ENCODE measurements at regions not wholly inside any gene's neighbourhood (a gene's known extent, or its start where the extent isn't known, plus 50 kb on each side); places are given as distances from the start of the nearest gene placed in this dataset.

DNA sequence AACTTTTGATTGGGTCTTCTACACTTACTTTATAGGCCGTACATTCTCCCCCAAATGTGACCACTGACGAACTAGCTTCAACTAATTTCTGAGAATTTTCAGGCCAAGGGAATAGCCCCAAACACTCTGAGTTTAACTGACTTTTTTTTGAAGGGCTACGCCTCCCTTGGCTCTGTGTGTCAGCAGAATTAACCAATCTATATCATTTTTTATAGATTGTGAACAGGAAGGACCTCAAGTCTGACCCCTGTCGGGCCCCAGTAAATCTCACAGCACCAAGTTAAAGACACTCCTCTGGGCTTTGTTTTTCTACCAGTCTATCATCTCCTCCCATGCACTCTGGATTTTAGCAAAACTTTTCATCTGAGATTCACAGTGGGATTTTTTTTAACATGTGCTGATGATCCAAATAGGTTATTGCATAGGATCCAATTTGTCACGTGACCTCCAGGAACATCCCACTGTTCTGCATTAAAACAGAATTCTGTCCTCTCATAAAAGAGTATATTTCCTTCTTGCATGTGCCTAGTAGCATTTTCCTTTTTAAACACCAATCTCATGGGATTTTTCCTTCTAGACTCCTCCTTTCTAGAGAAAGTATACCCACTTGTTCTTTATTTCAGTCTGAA, 307.1 kb downstream of the OSR1 start:
- WGBS, result 70% methylated on average over 5 of the region's 5 CpGs
- Histone ChIP-seq H3K27ac (ENCODE audit: low read length) (no peak overlapping the region), H3K4me1 (ENCODE audit: control insufficient read depth, insufficient read depth, low read length) (no peaks in the 10 kb centered on the region), H3K9me3 (ENCODE audit: control insufficient read depth, low read length) (no peaks in the 10 kb centered on the region), H3K27me3 (ENCODE audit: control insufficient read depth, insufficient read depth) (no peaks in the 10 kb centered on the region), H3K4me3 (ENCODE audit: low read length) (no peak overlapping the region)
- intact Hi-C loops (cut with DNase I), result no loop called here
- ATAC-seq, result no peak
- DNase-seq, result no peak

DNA sequence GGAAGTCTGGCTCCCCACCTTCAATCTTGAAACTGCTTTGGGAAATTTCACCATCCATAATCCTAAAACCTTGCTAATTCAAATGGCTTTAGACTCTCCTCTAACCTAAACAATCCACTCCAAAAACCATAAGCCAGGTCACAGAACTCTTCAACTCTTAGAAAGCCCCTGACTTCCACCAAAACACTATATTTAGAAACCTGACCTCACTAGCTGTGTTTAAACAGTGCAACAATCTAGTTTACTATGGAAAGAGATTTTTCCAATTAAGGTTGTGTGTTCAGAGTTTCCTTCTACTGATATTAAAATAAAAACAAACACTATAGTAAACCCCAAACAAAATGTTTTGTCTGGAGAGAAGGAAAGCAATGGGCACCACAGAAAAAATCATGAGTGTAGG, 308.1 kb downstream of the OSR1 start:
- no peak overlapping the region for H3K27ac ChIP-seq (ENCODE audit: low read length)
- no peak for DNase-seq
- intact Hi-C loops (cut with DNase I), result no loop called here
- no peaks in the 10 kb centered on the region for H3K27me3 ChIP-seq (ENCODE audit: control insufficient read depth, insufficient read depth)
- no peak for ATAC-seq
- H3K9me3 ChIP-seq (ENCODE audit: control insufficient read depth, low read length), result no peaks in the 10 kb centered on the region
- no peak overlapping the region for H3K4me3 ChIP-seq (ENCODE audit: low read length)
- no peaks in the 10 kb centered on the region for H3K4me1 ChIP-seq (ENCODE audit: control insufficient read depth, insufficient read depth, low read length)

- WGBS, result 67% methylated on average over 5 of the region's 5 CpGs
- Histone ChIP-seq H3K27me3 (ENCODE audit: control insufficient read depth, insufficient read depth) (no peaks in the 10 kb centered on the region), H3K4me3 (ENCODE audit: low read length) (no peak overlapping the region), H3K4me1 (ENCODE audit: control insufficient read depth, insufficient read depth, low read length) (peaks cover 2% of the 10 kb centered on the region), H3K27ac (ENCODE audit: low read length) (no peak overlapping the region), H3K9me3 (ENCODE audit: control insufficient read depth, low read length) (no peaks in the 10 kb centered on the region)
- ATAC-seq, result peak; percentile 21 to 30
- peak; percentile 67 to 89 (median 73) for DNase-seq
- intact Hi-C loops (cut with DNase I), result no loop called here
Observed at GRCh38 chr2:19048593-19049266, 309.7 kb downstream of the OSR1 start.

- peak; percentile 89 to 92 for ATAC-seq
- WGBS, result 32% methylated on average over 4 of the region's 4 CpGs
- Histone ChIP-seq H3K4me3 (ENCODE audit: low read length) (no peak overlapping the region), H3K4me1 (ENCODE audit: control insufficient read depth, insufficient read depth, low read length) (peaks cover 2% of the 10 kb centered on the region), H3K9me3 (ENCODE audit: control insufficient read depth, low read length) (no peaks in the 10 kb centered on the region), H3K27me3 (ENCODE audit: control insufficient read depth, insufficient read depth) (no peaks in the 10 kb centered on the region), H3K27ac (ENCODE audit: low read length) (no peak overlapping the region)
- DNase-seq, result peak in 2 of 3 donors; percentile 12 to 37
- intact Hi-C loops (cut with DNase I), result no loop called here
Observed at GRCh38 chr2:19046986-19047780, 311.2 kb downstream of the OSR1 start.

DNA sequence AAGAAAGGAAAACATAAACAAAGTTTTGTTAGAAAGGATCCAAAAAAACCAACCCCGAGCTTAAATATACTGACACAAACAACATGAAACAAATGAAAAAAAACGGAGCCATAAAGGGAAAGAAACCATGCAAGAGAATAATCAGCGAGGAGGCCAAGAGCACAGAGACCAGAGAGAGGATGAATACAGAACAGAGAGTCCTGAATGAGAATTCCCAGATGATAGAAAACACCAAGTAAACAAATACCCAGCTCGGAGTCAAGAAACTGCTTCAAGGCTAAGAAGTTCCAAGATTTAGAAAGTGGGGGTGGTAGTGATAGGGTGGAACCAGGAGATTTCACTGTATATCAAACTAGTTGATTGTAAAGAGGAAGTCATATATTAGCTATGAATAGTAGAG, 313.3 kb downstream of the OSR1 start:
- ATAC-seq, result peak in 1 of 2 donors; percentile 41
- intact Hi-C loops (cut with DNase I), result no loop called here

GRCh38 chr2:19043893-19044292, 314.5 kb downstream of the OSR1 start:
- no peaks in the 10 kb centered on the region for H3K27me3 ChIP-seq (ENCODE audit: control insufficient read depth, insufficient read depth)
- DNase-seq (no peak), ATAC-seq (no peak)
- H3K27ac ChIP-seq (ENCODE audit: low read length), result no peak overlapping the region
- H3K9me3 ChIP-seq (ENCODE audit: control insufficient read depth, low read length), result no peaks in the 10 kb centered on the region
- 87% methylated on average over 2 of the region's 2 CpGs for WGBS
- H3K4me1 ChIP-seq (ENCODE audit: control insufficient read depth, insufficient read depth, low read length), result peaks cover 2% of the 10 kb centered on the region
- intact Hi-C loops (cut with DNase I), result no loop called here
- H3K4me3 ChIP-seq (ENCODE audit: low read length), result no peak overlapping the region

More for the DNA sequence above, 313.3 kb downstream of the OSR1 start:
- Histone ChIP-seq H3K4me1 (ENCODE audit: control insufficient read depth, insufficient read depth, low read length) (peaks cover 2% of the 10 kb centered on the region), H3K27ac (ENCODE audit: low read length) (no peak overlapping the region), H3K27me3 (ENCODE audit: control insufficient read depth, insufficient read depth) (no peaks in the 10 kb centered on the region), H3K4me3 (ENCODE audit: low read length) (no peak overlapping the region), H3K9me3 (ENCODE audit: control insufficient read depth, low read length) (no peaks in the 10 kb centered on the region)
- DNase-seq, result no peak
- WGBS, result 53% methylated on average over 4 of the region's 4 CpGs

DNA sequence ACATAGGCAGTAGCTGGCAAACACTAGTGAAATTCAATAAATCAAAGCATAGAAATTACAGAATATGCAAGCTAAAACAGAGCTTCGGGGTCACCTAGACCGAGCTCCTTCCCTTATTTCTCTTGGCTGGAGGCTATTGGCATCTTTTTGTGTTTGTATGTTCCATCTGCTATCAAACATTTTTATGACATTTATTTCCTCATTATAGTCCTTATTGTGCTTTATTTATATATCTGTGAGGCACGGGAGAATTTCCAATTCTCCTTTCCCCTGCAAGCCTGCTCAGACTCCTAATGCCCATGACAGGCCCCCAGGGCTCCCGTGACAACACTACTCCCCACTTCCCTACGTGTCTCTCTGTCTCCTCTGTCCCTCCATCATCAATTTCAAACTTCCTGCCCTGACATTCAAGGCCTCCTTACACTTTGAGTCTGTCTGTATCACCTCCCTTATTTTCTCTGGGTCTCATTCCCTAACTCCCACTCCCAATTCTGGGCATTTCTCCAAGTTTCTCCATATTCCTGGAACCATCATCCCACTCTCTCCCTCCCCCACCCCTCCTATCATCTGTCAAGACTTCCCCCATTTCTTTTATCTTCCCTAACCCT, 316.9 kb downstream of the OSR1 start:
- intact Hi-C loops (cut with DNase I), result no loop called here
- no peaks in the 10 kb centered on the region for H3K9me3 ChIP-seq (ENCODE audit: control insufficient read depth, low read length)
- 54% methylated on average over 5 of the region's 5 CpGs for WGBS
- no peak overlapping the region for H3K4me3 ChIP-seq (ENCODE audit: low read length)
- no peak overlapping the region for H3K27ac ChIP-seq (ENCODE audit: low read length)
- peaks cover 2% of the 10 kb centered on the region for H3K4me1 ChIP-seq (ENCODE audit: control insufficient read depth, insufficient read depth, low read length)
- no peaks in the 10 kb centered on the region for H3K27me3 ChIP-seq (ENCODE audit: control insufficient read depth, insufficient read depth)
- DNase-seq (no peak), ATAC-seq (no peak)

- Histone ChIP-seq H3K4me3 (ENCODE audit: low read length) (no peak overlapping the region), H3K4me1 (ENCODE audit: control insufficient read depth, insufficient read depth, low read length) (peaks cover 6% of the 10 kb centered on the region), H3K27me3 (ENCODE audit: control insufficient read depth, insufficient read depth) (no peaks in the 10 kb centered on the region), H3K27ac (ENCODE audit: low read length) (no peak overlapping the region), H3K9me3 (ENCODE audit: control insufficient read depth, low read length) (no peaks in the 10 kb centered on the region)
- intact Hi-C loops (cut with DNase I), result no loop called here
- 27% methylated on average over 3 of the region's 3 CpGs for WGBS
- ATAC-seq (peak; percentile 40 to 67), DNase-seq (no peak)
Observed at GRCh38 chr2:19038071-19039015, 320.1 kb downstream of the OSR1 start.

GRCh38 chr2:19036091-19036490, 322.3 kb downstream of the OSR1 start:
- H3K4me3 ChIP-seq (ENCODE audit: low read length), result no peak overlapping the region
- no peaks in the 10 kb centered on the region for H3K27me3 ChIP-seq (ENCODE audit: control insufficient read depth, insufficient read depth)
- intact Hi-C loops (cut with DNase I), result no loop called here
- H3K9me3 ChIP-seq (ENCODE audit: control insufficient read depth, low read length), result no peaks in the 10 kb centered on the region
- DNase-seq (no peak), ATAC-seq (no peak)
- peaks cover 8% of the 10 kb centered on the region for H3K4me1 ChIP-seq (ENCODE audit: control insufficient read depth, insufficient read depth, low read length)
- H3K27ac ChIP-seq (ENCODE audit: low read length), result no peak overlapping the region

DNA sequence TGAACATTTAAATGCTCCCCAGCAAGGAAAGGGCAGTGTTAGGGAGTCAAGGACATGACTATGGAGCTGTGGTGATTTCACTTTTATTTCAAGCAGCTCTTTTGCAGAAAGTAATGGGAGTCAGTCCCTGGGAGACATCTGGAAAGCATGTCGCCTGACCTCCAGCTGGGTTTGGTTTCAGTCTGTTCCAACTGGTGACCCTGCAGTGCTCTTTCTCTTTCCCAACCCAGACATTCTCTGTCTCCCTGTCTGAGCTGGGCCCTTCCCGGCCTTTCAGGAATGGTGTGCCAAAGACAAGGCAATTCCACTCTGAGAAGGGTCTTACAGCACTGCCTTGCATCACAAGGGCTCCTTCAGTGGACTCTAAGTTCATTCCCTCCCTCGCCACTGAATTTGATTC, 323.2 kb downstream of the OSR1 start:
- H3K9me3 ChIP-seq (ENCODE audit: control insufficient read depth, low read length), result no peaks in the 10 kb centered on the region
- H3K4me3 ChIP-seq (ENCODE audit: low read length), result no peak overlapping the region
- no peaks in the 10 kb centered on the region for H3K27me3 ChIP-seq (ENCODE audit: control insufficient read depth, insufficient read depth)
- peak overlapping the region; percentile 12 for H3K27ac ChIP-seq (ENCODE audit: low read length)
- ATAC-seq, result peak; percentile 70 to 77
- intact Hi-C loops (cut with DNase I), result no loop called here
- H3K4me1 ChIP-seq (ENCODE audit: control insufficient read depth, insufficient read depth, low read length), result peaks cover 8% of the 10 kb centered on the region
- DNase-seq, result peak; percentile 33 to 50 (median 47)
- 65% methylated on average over 3 of the region's 3 CpGs for WGBS

Data from right cardiac atrium (tissue), 5 donors.